A549 (cell line): ENCODE measurements at regions not wholly inside any gene's neighbourhood (a gene's known extent, or its start where the extent isn't known, plus 50 kb on each side); places are given as distances from the start of the nearest gene placed in this dataset.

ENCODE experiments used
- CTCF ChIP-seq: fragments of >200 bp; sonication (Bioruptor Twin); formaldehyde crosslinking; IDR thresholded peaks from 3 replicates; pipeline ENCODE4 v1.5.1; 2016
- EP300 ChIP-seq, 2 experiments: fragments of >200 bp; sonication (Bioruptor Twin); formaldehyde crosslinking; IDR thresholded peaks; 2 replicates in 1 of 2; 3 replicates in 1 of 2; pipeline ENCODE4 v1.6.1; 2016 to 2017
- HDAC2 ChIP-seq: fragments of 200-600 bp; sonication (generic); IDR thresholded peaks from 2 replicates; pipeline ENCODE4 v1.6.1; 2016
- JUN ChIP-seq, 2 experiments: fragments of >200 bp; sonication (Bioruptor Twin); formaldehyde crosslinking; IDR thresholded peaks; 2 replicates in 1 of 2; 3 replicates in 1 of 2; pipeline ENCODE4 v1.6.1; 2016 to 2017
- POLR2A ChIP-seq: IDR thresholded peaks from 2 replicates; pipeline ENCODE4 v1.6.1; 2012; ENCODE audit warnings: mild to moderate bottlenecking, low read length
- RAD21 ChIP-seq, 2 experiments: fragments of >200 bp in 1 of 2; sonication (Bioruptor Twin) in 1 of 2; formaldehyde crosslinking in 1 of 2; IDR thresholded peaks in 1 of 2; conservative IDR thresholded peaks in 1 of 2; 2 replicates in 1 of 2; 3 replicates in 1 of 2; pipeline ENCODE4 v1.6.1; 2012 to 2018; ENCODE audit warnings: inconsistent platforms in 1 of 2
- SMC3 ChIP-seq: fragments of >200 bp; sonication (Bioruptor Twin); formaldehyde crosslinking; IDR thresholded peaks from 3 replicates; pipeline ENCODE4 v1.6.1; 2018; ENCODE audit warnings: inconsistent platforms
- ZC3H11A ChIP-seq: fragments of 450-650 bp; IDR thresholded peaks from 2 replicates; pipeline ENCODE4 v1.6.1; 2014; ENCODE audit warnings: antibody characterized with exemption, mild to moderate bottlenecking
- TF ChIP-seq, protein P1 (sequence below): fragments of 450-650 bp; IDR thresholded peaks from 2 replicates; pipeline ENCODE4 v1.6.1; 2014; ENCODE audit warnings: antibody characterized with exemption

GRCh38 chr9:89813482-89813881 is 208.7 kb downstream of the GADD45G start:
- TF ChIP-seq POLR2A (no peak), HDAC2 (no peak), JUN (IDR thresholded peaks at IDR 0.05) (no peak), ZC3H11A (no peak), EP300 (IDR thresholded peaks at IDR 0.05) (no peak), SMC3 (no peak), CTCF (no peak), RAD21 (conservative IDR thresholded peaks at IDR 0.05 in 1 of 2, IDR thresholded peaks at IDR 0.05 in 1 of 2) (no peak)
- TF ChIP-seq, protein P1, sequence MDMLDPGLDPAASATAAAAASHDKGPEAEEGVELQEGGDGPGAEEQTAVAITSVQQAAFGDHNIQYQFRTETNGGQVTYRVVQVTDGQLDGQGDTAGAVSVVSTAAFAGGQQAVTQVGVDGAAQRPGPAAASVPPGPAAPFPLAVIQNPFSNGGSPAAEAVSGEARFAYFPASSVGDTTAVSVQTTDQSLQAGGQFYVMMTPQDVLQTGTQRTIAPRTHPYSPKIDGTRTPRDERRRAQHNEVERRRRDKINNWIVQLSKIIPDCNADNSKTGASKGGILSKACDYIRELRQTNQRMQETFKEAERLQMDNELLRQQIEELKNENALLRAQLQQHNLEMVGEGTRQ = no peak
